ENCODE measurements at regions not wholly inside any gene's neighbourhood (a gene's known extent, or its start where the extent isn't known, plus 50 kb on each side); places are given as distances from the start of the nearest gene placed in this dataset.
"Not testable (repeated sequence)": the region's sequence is repeated elsewhere in the genome, so short reads cannot be mapped to it uniquely, and the experiment has no call there.

DNA sequence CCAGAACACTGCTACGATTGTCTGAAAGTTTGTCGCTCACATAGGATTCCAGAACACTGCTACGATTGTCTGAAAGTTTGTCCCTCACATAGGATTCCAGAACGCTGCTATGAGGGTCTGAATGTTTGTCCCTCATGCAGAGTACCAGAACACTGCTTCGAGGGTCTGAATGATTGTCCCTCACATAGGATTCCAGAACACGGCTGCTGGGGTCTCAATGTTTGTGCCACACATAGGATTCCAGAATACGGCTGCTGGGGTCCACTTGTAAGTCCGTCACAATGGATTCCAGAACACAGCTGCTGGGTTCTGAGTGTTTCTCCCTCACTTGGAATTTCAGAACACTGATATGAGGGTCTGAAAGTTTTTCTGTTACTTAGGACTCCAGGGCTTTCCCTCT lies 203.3 kb downstream of the FOXD4L6 start:
- no peak overlapping the region for H2AFZ ChIP-seq (ENCODE audit: insufficient read depth, low read length, poor library complexity)
- H3K23ac ChIP-seq (ENCODE audit: low read length): no peak overlapping the region
- H3K18ac ChIP-seq (ENCODE audit: low read length): no peak overlapping the region
- H2AK5ac ChIP-seq (ENCODE audit: low read length): no peak overlapping the region
- H3K4ac ChIP-seq (ENCODE audit: low read depth, low read length): no peak overlapping the region
- H3K14ac ChIP-seq (ENCODE audit: low read length): no peak overlapping the region
- H4K91ac ChIP-seq (ENCODE audit: low read depth, low read length): no peak overlapping the region
- no peaks in the 10 kb centered on the region for H3K36me3 ChIP-seq (ENCODE audit: control insufficient read depth in 1 of 2, insufficient read depth in 2 of 2, low read length in 2 of 2)
- H3K27ac ChIP-seq (ENCODE audit: low read depth, low read length): no peak overlapping the region
- no peak for DNase-seq
- H2BK12ac ChIP-seq (ENCODE audit: low read length): no peak overlapping the region
- H2BK5ac ChIP-seq (ENCODE audit: low read depth, low read length, poor library complexity): no peak overlapping the region
- no peak overlapping the region for H3K9ac ChIP-seq (ENCODE audit: low read length)
- peaks cover 18% of the 10 kb centered on the region for H3K9me3 ChIP-seq (ENCODE audit: insufficient read depth, low read depth, low read length)
- no peaks in the 10 kb centered on the region for H3K4me1 ChIP-seq (ENCODE audit: control insufficient read depth in 1 of 2, insufficient read depth in 2 of 2, low read length in 2 of 2)
- no peaks in the 10 kb centered on the region for H3K27me3 ChIP-seq (ENCODE audit: insufficient read depth, low read length)
- no peak overlapping the region for H3K4me2 ChIP-seq (ENCODE audit: low read length)
- H4K12ac ChIP-seq (ENCODE audit: low read depth, low read length): no peak overlapping the region
- WGBS (ENCODE audit: extremely low coverage, insufficient coverage, insufficient read length): no CpG with 5 or more reads among the region's 8 CpGs
- H3K79me1 ChIP-seq (ENCODE audit: low read length): no peaks in the 10 kb centered on the region
- H4K8ac ChIP-seq (ENCODE audit: low read depth, low read length): no peak overlapping the region
- no peaks in the 10 kb centered on the region for H3K79me2 ChIP-seq (ENCODE audit: control insufficient read depth, insufficient read depth, low read length, poor library complexity)
- no peak overlapping the region for H3K4me3 ChIP-seq (ENCODE audit: low read depth, low read length)
- no peak overlapping the region for H2BK120ac ChIP-seq (ENCODE audit: insufficient read depth, low read length, poor library complexity)

DNA sequence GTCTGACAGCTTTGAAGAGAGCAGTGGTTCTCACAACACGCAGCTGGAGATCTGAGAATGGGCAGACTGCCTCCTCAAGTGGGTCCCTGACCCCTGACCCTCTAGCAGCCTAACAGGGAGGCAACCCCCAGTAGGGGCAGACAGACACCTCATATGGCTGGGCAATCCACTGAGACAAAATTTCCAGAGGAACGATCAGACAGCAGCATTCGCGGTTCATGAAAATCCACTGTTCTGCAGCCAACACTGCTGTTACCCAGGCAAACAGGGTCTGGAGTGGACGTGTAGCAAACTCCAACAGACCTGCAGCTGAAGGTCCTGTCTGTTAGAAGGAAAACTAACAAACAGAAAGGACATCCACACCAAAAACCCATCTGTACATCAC lies 212.1 kb downstream of the FOXD4L6 start:
- H3K9me3 ChIP-seq (ENCODE audit: insufficient read depth, low read depth, low read length): peaks cover 24% of the 10 kb centered on the region
- H3K14ac ChIP-seq (ENCODE audit: low read length); H4K8ac ChIP-seq (ENCODE audit: low read depth, low read length); H2AK5ac ChIP-seq (ENCODE audit: low read length); H3K79me2 ChIP-seq (ENCODE audit: control insufficient read depth, insufficient read depth, low read length, poor library complexity); H4K91ac ChIP-seq (ENCODE audit: low read depth, low read length); H4K12ac ChIP-seq (ENCODE audit: low read depth, low read length); H3K4ac ChIP-seq (ENCODE audit: low read depth, low read length); H2BK5ac ChIP-seq (ENCODE audit: low read depth, low read length, poor library complexity); H3K27ac ChIP-seq (ENCODE audit: low read depth, low read length); H3K4me2 ChIP-seq (ENCODE audit: low read length); H2BK120ac ChIP-seq (ENCODE audit: insufficient read depth, low read length, poor library complexity); H3K4me3 ChIP-seq (ENCODE audit: low read depth, low read length); H3K36me3 ChIP-seq (ENCODE audit: control insufficient read depth in 1 of 2, insufficient read depth in 2 of 2, low read length in 2 of 2); H2AFZ ChIP-seq (ENCODE audit: insufficient read depth, low read length, poor library complexity); H2BK12ac ChIP-seq (ENCODE audit: low read length); DNase-seq; H3K4me1 ChIP-seq (ENCODE audit: control insufficient read depth in 1 of 2, insufficient read depth in 2 of 2, low read length in 2 of 2); H3K79me1 ChIP-seq (ENCODE audit: low read length); H3K23ac ChIP-seq (ENCODE audit: low read length); H3K9ac ChIP-seq (ENCODE audit: low read length); H3K18ac ChIP-seq (ENCODE audit: low read length); H3K27me3 ChIP-seq (ENCODE audit: insufficient read depth, low read length): not testable (repeated sequence)
- WGBS (ENCODE audit: extremely low coverage, insufficient coverage, insufficient read length): no CpG with 5 or more reads among the region's 5 CpGs

DNA sequence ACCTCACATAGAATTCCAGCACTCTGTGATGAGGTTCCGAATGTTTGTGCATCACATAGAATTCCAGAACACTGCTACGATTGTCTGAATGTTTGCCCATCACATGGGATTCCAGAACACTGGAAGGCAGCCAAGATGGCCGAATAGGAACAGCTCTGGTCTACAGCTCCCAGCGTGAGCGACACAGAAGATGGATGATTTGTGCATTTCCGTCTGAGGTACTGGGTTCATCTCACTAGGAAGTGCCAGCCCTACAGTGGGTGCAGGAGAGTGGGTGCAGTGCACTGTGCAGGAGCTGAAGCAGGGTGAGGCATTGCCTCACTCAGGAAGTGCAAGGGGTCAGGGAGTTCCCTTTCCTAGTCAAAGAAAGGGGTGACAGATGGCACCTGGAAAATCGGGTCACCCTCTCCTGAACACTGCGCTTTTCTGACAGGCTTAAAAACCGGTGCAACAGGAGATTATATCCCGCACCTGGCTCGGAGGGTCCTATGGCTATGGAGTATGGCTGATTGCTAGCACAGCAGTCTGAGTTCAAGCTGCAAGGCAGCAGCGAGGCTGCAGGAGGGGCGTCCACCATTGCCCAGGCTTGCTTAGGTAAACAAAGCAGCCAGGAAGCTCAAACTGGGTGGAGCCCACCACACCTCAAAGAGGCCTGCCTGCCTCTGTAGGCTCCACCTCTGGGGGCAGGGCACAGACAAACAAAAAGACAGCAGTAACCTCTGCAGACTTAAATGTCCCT lies 212.7 kb downstream of the FOXD4L6 start:
- not testable (repeated sequence) for H3K36me3 ChIP-seq (ENCODE audit: control insufficient read depth in 1 of 2, insufficient read depth in 2 of 2, low read length in 2 of 2); DNase-seq; H3K4me3 ChIP-seq (ENCODE audit: low read depth, low read length); H3K4me2 ChIP-seq (ENCODE audit: low read length); H4K91ac ChIP-seq (ENCODE audit: low read depth, low read length); H2BK12ac ChIP-seq (ENCODE audit: low read length); H3K18ac ChIP-seq (ENCODE audit: low read length); H2BK120ac ChIP-seq (ENCODE audit: insufficient read depth, low read length, poor library complexity); H3K4ac ChIP-seq (ENCODE audit: low read depth, low read length); H3K79me1 ChIP-seq (ENCODE audit: low read length); H4K12ac ChIP-seq (ENCODE audit: low read depth, low read length); H3K23ac ChIP-seq (ENCODE audit: low read length); H4K8ac ChIP-seq (ENCODE audit: low read depth, low read length); H2AFZ ChIP-seq (ENCODE audit: insufficient read depth, low read length, poor library complexity); H2BK5ac ChIP-seq (ENCODE audit: low read depth, low read length, poor library complexity); H3K4me1 ChIP-seq (ENCODE audit: control insufficient read depth in 1 of 2, insufficient read depth in 2 of 2, low read length in 2 of 2); H3K79me2 ChIP-seq (ENCODE audit: control insufficient read depth, insufficient read depth, low read length, poor library complexity); H2AK5ac ChIP-seq (ENCODE audit: low read length); H3K14ac ChIP-seq (ENCODE audit: low read length); H3K27ac ChIP-seq (ENCODE audit: low read depth, low read length); H3K27me3 ChIP-seq (ENCODE audit: insufficient read depth, low read length); H3K9ac ChIP-seq (ENCODE audit: low read length)
- H3K9me3 ChIP-seq (ENCODE audit: insufficient read depth, low read depth, low read length): peaks cover 24% of the 10 kb centered on the region
- no CpG with 5 or more reads among the region's 13 CpGs for WGBS (ENCODE audit: extremely low coverage, insufficient coverage, insufficient read length)

DNA sequence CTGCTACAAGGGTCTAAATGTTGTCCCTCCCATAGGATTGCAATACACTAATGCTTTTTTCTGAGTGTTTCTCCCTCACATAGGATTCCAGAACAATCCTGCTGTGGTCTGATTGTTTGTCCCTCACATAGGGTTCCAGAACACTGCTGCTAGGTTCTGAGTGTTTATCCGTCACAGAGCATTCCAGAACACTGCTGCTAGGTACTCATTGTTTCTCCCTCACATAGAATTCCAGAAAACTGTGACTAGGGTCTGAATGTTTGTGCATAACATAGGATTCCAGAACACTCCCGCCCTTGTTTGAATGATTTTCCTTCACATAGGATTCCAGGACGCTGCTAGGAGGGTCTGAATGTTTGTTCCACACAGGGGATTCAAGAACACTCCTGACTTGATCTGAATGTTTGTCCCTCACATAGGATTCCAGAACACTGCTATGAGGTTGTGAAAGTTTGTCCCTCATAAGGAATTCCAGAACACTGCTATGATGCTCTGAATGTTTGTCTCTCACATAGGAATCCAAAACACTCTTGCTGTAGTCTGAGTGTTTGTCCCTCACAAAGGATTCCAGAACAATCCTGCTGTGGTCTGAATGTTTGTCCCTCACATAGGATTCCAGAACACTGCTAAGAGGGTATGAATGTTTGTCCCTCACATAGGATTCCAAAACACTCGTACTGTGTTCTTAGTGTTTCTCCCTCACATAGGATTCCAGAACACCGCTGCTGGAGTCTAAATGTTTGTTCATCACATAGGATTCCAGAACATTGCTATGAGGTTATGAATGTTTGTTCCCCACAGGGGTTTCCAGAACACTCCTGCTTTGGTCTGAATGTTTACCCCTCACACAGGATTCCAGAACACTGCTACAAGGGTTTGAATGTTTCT lies 213.5 kb downstream of the FOXD4L6 start:
- H3K18ac ChIP-seq (ENCODE audit: low read length): no peak overlapping the region
- no CpG with 5 or more reads among the region's 5 CpGs for WGBS (ENCODE audit: extremely low coverage, insufficient coverage, insufficient read length)

More for the DNA sequence above, 213.5 kb downstream of the FOXD4L6 start:
- H2AK5ac ChIP-seq (ENCODE audit: low read length): no peak overlapping the region
- peaks cover 30% of the 10 kb centered on the region for H3K9me3 ChIP-seq (ENCODE audit: insufficient read depth, low read depth, low read length)
- H3K4me2 ChIP-seq (ENCODE audit: low read length): no peak overlapping the region
- no peak overlapping the region for H4K12ac ChIP-seq (ENCODE audit: low read depth, low read length)
- H3K36me3 ChIP-seq (ENCODE audit: control insufficient read depth in 1 of 2, insufficient read depth in 2 of 2, low read length in 2 of 2): no peaks in the 10 kb centered on the region
- H3K14ac ChIP-seq (ENCODE audit: low read length): no peak overlapping the region
- H3K79me1 ChIP-seq (ENCODE audit: low read length): no peaks in the 10 kb centered on the region
- no peak overlapping the region for H2BK12ac ChIP-seq (ENCODE audit: low read length)
- H2AFZ ChIP-seq (ENCODE audit: insufficient read depth, low read length, poor library complexity): no peak overlapping the region
- no peak overlapping the region for H3K9ac ChIP-seq (ENCODE audit: low read length)
- H3K79me2 ChIP-seq (ENCODE audit: control insufficient read depth, insufficient read depth, low read length, poor library complexity): no peaks in the 10 kb centered on the region
- no peak overlapping the region for H2BK120ac ChIP-seq (ENCODE audit: insufficient read depth, low read length, poor library complexity)
- no peak overlapping the region for H3K23ac ChIP-seq (ENCODE audit: low read length)
- H3K4me3 ChIP-seq (ENCODE audit: low read depth, low read length): no peak overlapping the region
- DNase-seq: no peak
- no peak overlapping the region for H3K27ac ChIP-seq (ENCODE audit: low read depth, low read length)
- no peak overlapping the region for H4K8ac ChIP-seq (ENCODE audit: low read depth, low read length)
- no peak overlapping the region for H4K91ac ChIP-seq (ENCODE audit: low read depth, low read length)
- H2BK5ac ChIP-seq (ENCODE audit: low read depth, low read length, poor library complexity): no peak overlapping the region
- no peaks in the 10 kb centered on the region for H3K27me3 ChIP-seq (ENCODE audit: insufficient read depth, low read length)
- H3K4me1 ChIP-seq (ENCODE audit: control insufficient read depth in 1 of 2, insufficient read depth in 2 of 2, low read length in 2 of 2): no peaks in the 10 kb centered on the region
- no peak overlapping the region for H3K4ac ChIP-seq (ENCODE audit: low read depth, low read length)
